ENCODE measurements at regions not wholly inside any gene's neighbourhood (a gene's known extent, or its start where the extent isn't known, plus 50 kb on each side); places are given as distances from the start of the nearest gene placed in this dataset.

- DNase-seq (ENCODE audit: low read depth), result no peak
- Histone ChIP-seq H3K4me3 (ENCODE audit: low read depth, low read length) (no peak overlapping the region), H3K36me3 (ENCODE audit: control insufficient read depth, insufficient read depth, low read length) (no peaks in the 10 kb centered on the region)
Measured at GRCh38 chr14:101469382-101470247, 91.7 kb upstream of the DIO3 start.

GRCh38 chr14:101470266-101470665 lies 91.0 kb upstream of the DIO3 start:
- no peaks in the 10 kb centered on the region for H3K36me3 ChIP-seq (ENCODE audit: control insufficient read depth, insufficient read depth, low read length)
- DNase-seq (ENCODE audit: low read depth), result no peak
- H3K27me3 ChIP-seq (ENCODE audit: control insufficient read depth, insufficient read depth, low read length), result no peaks in the 10 kb centered on the region
- H3K4me3 ChIP-seq (ENCODE audit: low read depth, low read length), result no peak overlapping the region
- no peak for TF ChIP-seq CTCF (IDR thresholded peaks at IDR 0.05; ENCODE audit: insufficient read depth, low read length, poor library complexity, severe bottlenecking)

More at GRCh38 chr14:101469382-101470247, 91.7 kb upstream of the DIO3 start:
- H3K27me3 ChIP-seq (ENCODE audit: control insufficient read depth, insufficient read depth, low read length), result no peaks in the 10 kb centered on the region
- no peak for TF ChIP-seq CTCF (IDR thresholded peaks at IDR 0.05; ENCODE audit: insufficient read depth, low read length, poor library complexity, severe bottlenecking)

- TF ChIP-seq CTCF (IDR thresholded peaks at IDR 0.05; ENCODE audit: insufficient read depth, low read length, poor library complexity, severe bottlenecking), result no peak
- DNase-seq (ENCODE audit: low read depth), result no peak
- Histone ChIP-seq H3K27me3 (ENCODE audit: control insufficient read depth, insufficient read depth, low read length) (no peaks in the 10 kb centered on the region), H3K4me3 (ENCODE audit: low read depth, low read length) (no peak overlapping the region), H3K36me3 (ENCODE audit: control insufficient read depth, insufficient read depth, low read length) (no peaks in the 10 kb centered on the region)
Measured at GRCh38 chr14:101471723-101472517, 89.4 kb upstream of the DIO3 start.

GRCh38 chr14:101472518-101472849 lies 88.8 kb upstream of the DIO3 start:
- no peak for DNase-seq (ENCODE audit: low read depth)
- Histone ChIP-seq H3K36me3 (ENCODE audit: control insufficient read depth, insufficient read depth, low read length) (no peaks in the 10 kb centered on the region), H3K4me3 (ENCODE audit: low read depth, low read length) (no peak overlapping the region), H3K27me3 (ENCODE audit: control insufficient read depth, insufficient read depth, low read length) (no peaks in the 10 kb centered on the region)
- TF ChIP-seq CTCF (IDR thresholded peaks at IDR 0.05; ENCODE audit: insufficient read depth, low read length, poor library complexity, severe bottlenecking), result no peak

- Histone ChIP-seq H3K36me3 (ENCODE audit: control insufficient read depth, insufficient read depth, low read length) (no peaks in the 10 kb centered on the region), H3K4me3 (ENCODE audit: low read depth, low read length) (no peak overlapping the region), H3K27me3 (ENCODE audit: control insufficient read depth, insufficient read depth, low read length) (no peaks in the 10 kb centered on the region)
- DNase-seq (ENCODE audit: low read depth), result no peak
- TF ChIP-seq CTCF (IDR thresholded peaks at IDR 0.05; ENCODE audit: insufficient read depth, low read length, poor library complexity, severe bottlenecking), result no peak
Measured at GRCh38 chr14:101473045-101473729, 88.1 kb upstream of the DIO3 start.

All from kidney epithelial cell (primary cell).